Retina (tissue), 1 donor: ENCODE measurements at regions not wholly inside any gene's neighbourhood (a gene's known extent, or its start where the extent isn't known, plus 50 kb on each side); places are given as distances from the start of the nearest gene placed in this dataset.
"Not testable (repeated sequence)": the region's sequence is repeated elsewhere in the genome, so short reads cannot be mapped to it uniquely, and the experiment has no call there.

Source experiments
- DNase-seq: peaks from one replicate; pipeline ENCODE4 v3.0.0-alpha.2; 2016

- not testable (repeated sequence) for DNase-seq
Observed at GRCh38 chr12:34309806-34310804, 287.8 kb downstream of the ALG10 start.

- no peak for DNase-seq
Observed at GRCh38 chr12:34311337-34311736, 289.0 kb downstream of the ALG10 start.

- no peak for DNase-seq
Observed at GRCh38 chr12:34327671-34328070, 305.4 kb downstream of the ALG10 start.

GRCh38 chr12:34333337-34333736, 311.0 kb downstream of the ALG10 start:
- no peak for DNase-seq

GRCh38 chr12:34334538-34334937, 312.2 kb downstream of the ALG10 start:
- no peak for DNase-seq

GRCh38 chr12:34334953-34335743, 312.9 kb downstream of the ALG10 start:
- DNase-seq = no peak

- no peak for DNase-seq
Observed at GRCh38 chr12:34335819-34336262, 313.5 kb downstream of the ALG10 start.

- no peak for DNase-seq
Observed at GRCh38 chr12:34336619-34337465, 314.5 kb downstream of the ALG10 start.

- DNase-seq = no peak
Observed at GRCh38 chr12:34338751-34339150, 316.5 kb downstream of the ALG10 start.

GRCh38 chr12:34339922-34340321, 317.6 kb downstream of the ALG10 start:
- no peak for DNase-seq

- no peak for DNase-seq
Observed at GRCh38 chr12:34340534-34341361, 318.5 kb downstream of the ALG10 start.

GRCh38 chr12:34341362-34341733, 319.1 kb downstream of the ALG10 start:
- no peak for DNase-seq

GRCh38 chr12:34342048-34342447, 319.8 kb downstream of the ALG10 start:
- DNase-seq = no peak

- DNase-seq = no peak
Observed at GRCh38 chr12:34343345-34343744, 321.0 kb downstream of the ALG10 start.

- DNase-seq = no peak
Observed at GRCh38 chr12:34343766-34344165, 321.5 kb downstream of the ALG10 start.

GRCh38 chr12:34344851-34345522, 322.7 kb downstream of the ALG10 start:
- no peak for DNase-seq

- DNase-seq = no peak
Observed at GRCh38 chr12:34345801-34346200, 323.5 kb downstream of the ALG10 start.

- no peak for DNase-seq
Observed at GRCh38 chr12:34346372-34347034, 324.2 kb downstream of the ALG10 start.

- DNase-seq = no peak
Observed at GRCh38 chr12:34347367-34347766, 325.1 kb downstream of the ALG10 start.

GRCh38 chr12:34348064-34348463, 325.8 kb downstream of the ALG10 start:
- no peak for DNase-seq
